HepG2 (cell line): ENCODE measurements at regions not wholly inside any gene's neighbourhood (a gene's known extent, or its start where the extent isn't known, plus 50 kb on each side); places are given as distances from the start of the nearest gene placed in this dataset.

Source experiments
- ARNT ChIP-seq: fragments of 450-650 bp; IDR thresholded peaks from 2 replicates; pipeline ENCODE4 v1.6.1; 2017
- EP300 ChIP-seq, 3 experiments: sonication (generic) in 1 of 3; formaldehyde crosslinking in 1 of 3; IDR thresholded peaks; 2 replicates each; pipeline versions ENCODE4 v1.5.1 to v1.6.1; 2011 to 2020; ENCODE audit warnings: low read depth in 2 of 3, low read length in 2 of 3, borderline replicate concordance in 1 of 3, improper control_type of control experiment in 1 of 3, mild to moderate bottlenecking in 1 of 3, missing genetic modification reagents in 1 of 3, moderate library complexity in 1 of 3
- ESRRA ChIP-seq: sonication (generic); formaldehyde crosslinking; IDR thresholded peaks from 2 replicates; pipeline ENCODE4 v1.5.1; 2020; ENCODE audit warnings: mild to moderate bottlenecking, low read depth, missing genetic modification reagents
- MTF1 ChIP-seq: sonication (generic); formaldehyde crosslinking; IDR thresholded peaks from 2 replicates; pipeline ENCODE4 v1.5.0; 2020; ENCODE audit warnings: missing genetic modification reagents
- TRIM24 ChIP-seq: sonication (generic); formaldehyde crosslinking; IDR thresholded peaks from 2 replicates; pipeline ENCODE4 v1.8.0; 2022; ENCODE audit warnings: mild to moderate bottlenecking, missing genetic modification reagents
- ZNF33A ChIP-seq: sonication (generic); formaldehyde crosslinking; IDR thresholded peaks from 2 replicates; pipeline ENCODE4 v1.5.1; 2020; ENCODE audit warnings: missing genetic modification reagents, mild to moderate bottlenecking, moderate library complexity, borderline replicate concordance
- ZNF607 ChIP-seq: sonication (generic); formaldehyde crosslinking; IDR thresholded peaks from 2 replicates; pipeline ENCODE4 v1.5.1; 2020; ENCODE audit warnings: missing genetic modification reagents, mild to moderate bottlenecking, borderline replicate concordance
- TF ChIP-seq, protein P1 (sequence below), 2 experiments: IDR thresholded peaks; 2 replicates each; pipeline ENCODE4 v1.6.1; 2011 to 2012; ENCODE audit warnings: low read length in 2 of 2, borderline replicate concordance in 1 of 2, low read depth in 1 of 2, mild to moderate bottlenecking in 1 of 2, moderate library complexity in 1 of 2

- TF ChIP-seq ESRRA (no peak), ZNF607 (no peak), MTF1 (CRISPR knock-in tag) (no peak), ARNT (no peak), EP300 (IDR thresholded peaks at IDR 0.05; ENCODE audit: low read depth in 2 of 2, low read length in 2 of 2) (no peak), EP300 (CRISPR knock-in tag; IDR thresholded peaks at IDR 0.05; ENCODE audit: borderline replicate concordance) (no peak), TRIM24 (CRISPR knock-in tag) (no peak), ZNF33A (no peak)
- TF ChIP-seq, protein P1, sequence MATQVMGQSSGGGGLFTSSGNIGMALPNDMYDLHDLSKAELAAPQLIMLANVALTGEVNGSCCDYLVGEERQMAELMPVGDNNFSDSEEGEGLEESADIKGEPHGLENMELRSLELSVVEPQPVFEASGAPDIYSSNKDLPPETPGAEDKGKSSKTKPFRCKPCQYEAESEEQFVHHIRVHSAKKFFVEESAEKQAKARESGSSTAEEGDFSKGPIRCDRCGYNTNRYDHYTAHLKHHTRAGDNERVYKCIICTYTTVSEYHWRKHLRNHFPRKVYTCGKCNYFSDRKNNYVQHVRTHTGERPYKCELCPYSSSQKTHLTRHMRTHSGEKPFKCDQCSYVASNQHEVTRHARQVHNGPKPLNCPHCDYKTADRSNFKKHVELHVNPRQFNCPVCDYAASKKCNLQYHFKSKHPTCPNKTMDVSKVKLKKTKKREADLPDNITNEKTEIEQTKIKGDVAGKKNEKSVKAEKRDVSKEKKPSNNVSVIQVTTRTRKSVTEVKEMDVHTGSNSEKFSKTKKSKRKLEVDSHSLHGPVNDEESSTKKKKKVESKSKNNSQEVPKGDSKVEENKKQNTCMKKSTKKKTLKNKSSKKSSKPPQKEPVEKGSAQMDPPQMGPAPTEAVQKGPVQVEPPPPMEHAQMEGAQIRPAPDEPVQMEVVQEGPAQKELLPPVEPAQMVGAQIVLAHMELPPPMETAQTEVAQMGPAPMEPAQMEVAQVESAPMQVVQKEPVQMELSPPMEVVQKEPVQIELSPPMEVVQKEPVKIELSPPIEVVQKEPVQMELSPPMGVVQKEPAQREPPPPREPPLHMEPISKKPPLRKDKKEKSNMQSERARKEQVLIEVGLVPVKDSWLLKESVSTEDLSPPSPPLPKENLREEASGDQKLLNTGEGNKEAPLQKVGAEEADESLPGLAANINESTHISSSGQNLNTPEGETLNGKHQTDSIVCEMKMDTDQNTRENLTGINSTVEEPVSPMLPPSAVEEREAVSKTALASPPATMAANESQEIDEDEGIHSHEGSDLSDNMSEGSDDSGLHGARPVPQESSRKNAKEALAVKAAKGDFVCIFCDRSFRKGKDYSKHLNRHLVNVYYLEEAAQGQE (IDR thresholded peaks at IDR 0.05; ENCODE audit: borderline replicate concordance in 1 of 2, low read depth in 1 of 2, low read length in 2 of 2), result no peak
Observed at GRCh38 chr6:140376209-140376608, 1001.8 kb upstream of the CITED2 start.
